ENCODE measurements at regions not wholly inside any gene's neighbourhood (a gene's known extent, or its start where the extent isn't known, plus 50 kb on each side); places are given as distances from the start of the nearest gene placed in this dataset.

GRCh38 chr7:22663721-22664120 lies 63.3 kb upstream of the IL6 start:
- Histone ChIP-seq H3K4me2 (ENCODE audit: insufficient read depth, low read length) (no peak overlapping the region), H3K9ac (ENCODE audit: low read depth, low read length) (no peak overlapping the region), H4K20me1 (ENCODE audit: insufficient read depth, low read length) (no peaks in the 10 kb centered on the region), H3K4me1 (ENCODE audit: insufficient read depth, low read length) (no peaks in the 10 kb centered on the region), H3K9me3 (ENCODE audit: insufficient read depth, low read length, severe bottlenecking) (no peaks in the 10 kb centered on the region), H3K27ac (ENCODE audit: low read length) (no peak overlapping the region), H3K36me3 (ENCODE audit: insufficient read depth, low read length) (no peaks in the 10 kb centered on the region), H2AFZ (ENCODE audit: low read depth, low read length) (no peak overlapping the region), H3K79me2 (ENCODE audit: insufficient read depth, low read length) (no peaks in the 10 kb centered on the region), H3K4me3 (ENCODE audit: low read depth in 1 of 2, low read length in 2 of 2) (no peak overlapping the region), H3K27me3 (ENCODE audit: insufficient read depth, low read length, poor library complexity) (no peaks in the 10 kb centered on the region)
- no peak for DNase-seq
- no peak for ATAC-seq (ENCODE audit: insufficient read depth, low read depth)
- TF ChIP-seq CTCF (IDR thresholded peaks at IDR 0.05; ENCODE audit: borderline replicate concordance, extremely low read depth, low read length, poor library complexity, severe bottlenecking) = no peak
- no peak for TF ChIP-seq EZH2 (IDR thresholded peaks at IDR 0.05; ENCODE audit: borderline replicate concordance, low read depth, low read length, severe bottlenecking)

GRCh38 chr7:22663357-22663718 lies 63.7 kb upstream of the IL6 start:
- no peaks in the 10 kb centered on the region for H3K9me3 ChIP-seq (ENCODE audit: insufficient read depth, low read length, severe bottlenecking)
- no peak overlapping the region for H2AFZ ChIP-seq (ENCODE audit: low read depth, low read length)
- H3K27ac ChIP-seq (ENCODE audit: low read length) = no peak overlapping the region
- no peaks in the 10 kb centered on the region for H3K4me1 ChIP-seq (ENCODE audit: insufficient read depth, low read length)
- no peaks in the 10 kb centered on the region for H3K36me3 ChIP-seq (ENCODE audit: insufficient read depth, low read length)
- H4K20me1 ChIP-seq (ENCODE audit: insufficient read depth, low read length) = no peaks in the 10 kb centered on the region
- H3K79me2 ChIP-seq (ENCODE audit: insufficient read depth, low read length) = no peaks in the 10 kb centered on the region
- no peak for DNase-seq
- H3K4me3 ChIP-seq (ENCODE audit: low read depth in 1 of 2, low read length in 2 of 2) = no peak overlapping the region
- no peak overlapping the region for H3K9ac ChIP-seq (ENCODE audit: low read depth, low read length)
- H3K4me2 ChIP-seq (ENCODE audit: insufficient read depth, low read length) = no peak overlapping the region
- no peaks in the 10 kb centered on the region for H3K27me3 ChIP-seq (ENCODE audit: insufficient read depth, low read length, poor library complexity)
- ATAC-seq (ENCODE audit: insufficient read depth, low read depth) = no peak
- no peak for TF ChIP-seq EZH2 (IDR thresholded peaks at IDR 0.05; ENCODE audit: borderline replicate concordance, low read depth, low read length, severe bottlenecking)
- no peak for TF ChIP-seq CTCF (IDR thresholded peaks at IDR 0.05; ENCODE audit: borderline replicate concordance, extremely low read depth, low read length, poor library complexity, severe bottlenecking)

- no peak overlapping the region for H3K4me3 ChIP-seq (ENCODE audit: low read depth in 1 of 2, low read length in 2 of 2)
- no peak for ATAC-seq (ENCODE audit: insufficient read depth, low read depth)
- H3K79me2 ChIP-seq (ENCODE audit: insufficient read depth, low read length) = no peaks in the 10 kb centered on the region
- no peak overlapping the region for H3K9ac ChIP-seq (ENCODE audit: low read depth, low read length)
- H3K4me2 ChIP-seq (ENCODE audit: insufficient read depth, low read length) = no peak overlapping the region
- H4K20me1 ChIP-seq (ENCODE audit: insufficient read depth, low read length) = no peaks in the 10 kb centered on the region
- DNase-seq = no peak
- H3K27ac ChIP-seq (ENCODE audit: low read length) = no peak overlapping the region
- no peaks in the 10 kb centered on the region for H3K4me1 ChIP-seq (ENCODE audit: insufficient read depth, low read length)
- H3K27me3 ChIP-seq (ENCODE audit: insufficient read depth, low read length, poor library complexity) = no peaks in the 10 kb centered on the region
- no peaks in the 10 kb centered on the region for H3K36me3 ChIP-seq (ENCODE audit: insufficient read depth, low read length)
- no peaks in the 10 kb centered on the region for H3K9me3 ChIP-seq (ENCODE audit: insufficient read depth, low read length, severe bottlenecking)
- no peak overlapping the region for H2AFZ ChIP-seq (ENCODE audit: low read depth, low read length)
- TF ChIP-seq EZH2 (IDR thresholded peaks at IDR 0.05; ENCODE audit: borderline replicate concordance, low read depth, low read length, severe bottlenecking) = no peak
These were observed 64.2 kb upstream of the IL6 start for GRCh38 chr7:22662556-22663356.

- Histone ChIP-seq H3K9ac (ENCODE audit: low read depth, low read length) (no peak overlapping the region), H3K4me3 (ENCODE audit: low read depth in 1 of 2, low read length in 2 of 2) (no peak overlapping the region), H3K4me2 (ENCODE audit: insufficient read depth, low read length) (no peak overlapping the region), H3K4me1 (ENCODE audit: insufficient read depth, low read length) (no peaks in the 10 kb centered on the region), H3K79me2 (ENCODE audit: insufficient read depth, low read length) (no peaks in the 10 kb centered on the region), H3K9me3 (ENCODE audit: insufficient read depth, low read length, severe bottlenecking) (no peaks in the 10 kb centered on the region), H3K27me3 (ENCODE audit: insufficient read depth, low read length, poor library complexity) (no peaks in the 10 kb centered on the region), H2AFZ (ENCODE audit: low read depth, low read length) (no peak overlapping the region), H3K36me3 (ENCODE audit: insufficient read depth, low read length) (no peaks in the 10 kb centered on the region), H4K20me1 (ENCODE audit: insufficient read depth, low read length) (no peaks in the 10 kb centered on the region), H3K27ac (ENCODE audit: low read length) (no peak overlapping the region)
- ATAC-seq (ENCODE audit: insufficient read depth, low read depth) = no peak
- no peak for DNase-seq
- TF ChIP-seq EZH2 (IDR thresholded peaks at IDR 0.05; ENCODE audit: borderline replicate concordance, low read depth, low read length, severe bottlenecking) (no peak), CTCF (IDR thresholded peaks at IDR 0.05; ENCODE audit: borderline replicate concordance, extremely low read depth, low read length, poor library complexity, severe bottlenecking) (no peak)
These were observed 65.0 kb upstream of the IL6 start for GRCh38 chr7:22662036-22662435.

All from DND-41 (cell line).